ENCODE measurements at regions not wholly inside any gene's neighbourhood (a gene's known extent, or its start where the extent isn't known, plus 50 kb on each side); places are given as distances from the start of the nearest gene placed in this dataset.
"Not testable (repeated sequence)": the region's sequence is repeated elsewhere in the genome, so short reads cannot be mapped to it uniquely, and the experiment has no call there.

- DNase-seq, result no peak
These were observed 313.2 kb downstream of the TFAP2A start for GRCh38 chr6:10101551-10102252.

GRCh38 chr6:10099529-10100140 is 315.2 kb downstream of the TFAP2A start:
- DNase-seq, result no peak

- DNase-seq, result no peak
These were observed 315.9 kb downstream of the TFAP2A start for GRCh38 chr6:10098756-10099528.

GRCh38 chr6:10093282-10093681 is 321.6 kb downstream of the TFAP2A start:
- no peak for DNase-seq

GRCh38 chr6:10084111-10084986 is 330.5 kb downstream of the TFAP2A start:
- DNase-seq, result no peak

GRCh38 chr6:10082385-10082784 is 332.5 kb downstream of the TFAP2A start:
- no peak for DNase-seq

GRCh38 chr6:10081957-10082356 is 332.9 kb downstream of the TFAP2A start:
- DNase-seq, result no peak

GRCh38 chr6:10081075-10081474 is 333.8 kb downstream of the TFAP2A start:
- no peak for DNase-seq

GRCh38 chr6:10080561-10080960 is 334.3 kb downstream of the TFAP2A start:
- no peak for DNase-seq

GRCh38 chr6:10078581-10078980 is 336.3 kb downstream of the TFAP2A start:
- no peak for DNase-seq

GRCh38 chr6:10074726-10075125 is 340.1 kb downstream of the TFAP2A start:
- DNase-seq, result not testable (repeated sequence)

- no peak for DNase-seq
These were observed 341.5 kb downstream of the TFAP2A start for GRCh38 chr6:10073341-10073740.

- DNase-seq, result no peak
These were observed 343.1 kb downstream of the TFAP2A start for GRCh38 chr6:10071631-10072220.

- no peak for DNase-seq
These were observed 354.9 kb downstream of the TFAP2A start for GRCh38 chr6:10060004-10060403.

- no peak for DNase-seq
These were observed 360.2 kb downstream of the TFAP2A start for GRCh38 chr6:10054672-10055071.

GRCh38 chr6:10051283-10051682 is 363.6 kb downstream of the TFAP2A start:
- no peak for DNase-seq

- DNase-seq, result no peak
These were observed 366.2 kb downstream of the TFAP2A start for GRCh38 chr6:10048370-10049297.

- DNase-seq, result no peak
These were observed 372.6 kb downstream of the TFAP2A start for GRCh38 chr6:10042280-10042679.

GRCh38 chr6:10033223-10033829 is 381.5 kb downstream of the TFAP2A start:
- no peak for DNase-seq

GRCh38 chr6:10031617-10032016 is 383.3 kb downstream of the TFAP2A start:
- DNase-seq, result no peak

- DNase-seq, result no peak
These were observed 383.8 kb downstream of the TFAP2A start for GRCh38 chr6:10030942-10031537.
